Muscle of leg (tissue), 3 donors: ENCODE measurements at regions not wholly inside any gene's neighbourhood (a gene's known extent, or its start where the extent isn't known, plus 50 kb on each side); places are given as distances from the start of the nearest gene placed in this dataset.
"Not testable (repeated sequence)": the region's sequence is repeated elsewhere in the genome, so short reads cannot be mapped to it uniquely, and the experiment has no call there.

Source experiments
- DNase-seq: peaks from one replicate; pipeline ENCODE4 v3.0.0; 2013
- H3K27ac ChIP-seq: one replicate; pipeline ENCODE4 v1.5.1; 2013; ENCODE audit warnings: mild to moderate bottlenecking, low read length, control low read depth
- H3K27me3 ChIP-seq: one replicate; pipeline ENCODE4 v1.6.1; 2013; ENCODE audit warnings: low read length; ENCODE audit not compliant: control insufficient read depth, insufficient read depth
- H3K36me3 ChIP-seq: one replicate; pipeline ENCODE4 v1.6.1; 2013; ENCODE audit warnings: low read length; ENCODE audit not compliant: control insufficient read depth, insufficient read depth
- H3K4me1 ChIP-seq: one replicate; pipeline ENCODE4 v1.6.1; 2013; ENCODE audit warnings: low read length; ENCODE audit not compliant: control insufficient read depth, insufficient read depth
- H3K4me3 ChIP-seq: one replicate; pipeline ENCODE4 v1.5.1; 2013; ENCODE audit warnings: low read length, control low read depth
- H3K9me3 ChIP-seq: replicated peaks from 2 replicates; pipeline ENCODE4 v1.6.1; 2013; ENCODE audit warnings: low read depth, low read length; ENCODE audit not compliant: control insufficient read depth
- whole genome bisulfite sequencing: methylation state at CpG from one replicate; pipeline ENCODE4 v1.1.5; 2013; ENCODE audit warnings: missing lambda C conversion rate; ENCODE audit not compliant: insufficient coverage; 5-methylcytosine and 5-hydroxymethylcytosine counted together

GRCh38 chr4:60981534-60981933, 218.6 kb upstream of the ADGRL3 start:
- no peaks in the 10 kb centered on the region for H3K27me3 ChIP-seq
- no peak overlapping the region for H3K4me3 ChIP-seq
- no peaks in the 10 kb centered on the region for H3K36me3 ChIP-seq
- DNase-seq, result no peak
- no peak overlapping the region for H3K27ac ChIP-seq
- peaks cover 2% of the 10 kb centered on the region for H3K9me3 ChIP-seq
- 92% methylated on average over 3 of the region's 4 CpGs for WGBS
- H3K4me1 ChIP-seq, result no peaks in the 10 kb centered on the region

GRCh38 chr4:60989141-60989540, 211.0 kb upstream of the ADGRL3 start:
- WGBS, result no CpG with 5 or more reads among the region's 1 CpG
- peaks cover 2% of the 10 kb centered on the region for H3K9me3 ChIP-seq
- H3K27me3 ChIP-seq, result no peaks in the 10 kb centered on the region
- DNase-seq, result no peak
- H3K4me1 ChIP-seq, result no peaks in the 10 kb centered on the region
- no peak overlapping the region for H3K27ac ChIP-seq
- no peak overlapping the region for H3K4me3 ChIP-seq
- H3K36me3 ChIP-seq, result no peaks in the 10 kb centered on the region

GRCh38 chr4:60992037-60992436, 208.1 kb upstream of the ADGRL3 start:
- Histone ChIP-seq H3K4me1 (no peaks in the 10 kb centered on the region), H3K27me3 (no peaks in the 10 kb centered on the region), H3K36me3 (no peaks in the 10 kb centered on the region), H3K4me3 (no peak overlapping the region), H3K9me3 (no peaks in the 10 kb centered on the region), H3K27ac (no peak overlapping the region)
- DNase-seq, result no peak
- WGBS, result 65% methylated on average over 2 of the region's 3 CpGs

GRCh38 chr4:61003301-61003700, 196.8 kb upstream of the ADGRL3 start:
- no peak for DNase-seq
- H3K27me3 ChIP-seq, result no peaks in the 10 kb centered on the region
- H3K9me3 ChIP-seq, result no peaks in the 10 kb centered on the region
- no peak overlapping the region for H3K4me3 ChIP-seq
- no peaks in the 10 kb centered on the region for H3K4me1 ChIP-seq
- no peaks in the 10 kb centered on the region for H3K36me3 ChIP-seq
- H3K27ac ChIP-seq, result no peak overlapping the region

GRCh38 chr4:61004651-61005170, 195.4 kb upstream of the ADGRL3 start:
- Histone ChIP-seq H3K4me1 (no peaks in the 10 kb centered on the region), H3K36me3 (no peaks in the 10 kb centered on the region), H3K27me3 (no peaks in the 10 kb centered on the region), H3K27ac (no peak overlapping the region), H3K4me3 (no peak overlapping the region), H3K9me3 (no peaks in the 10 kb centered on the region)
- DNase-seq, result peak; percentile 38
- no CpG with 5 or more reads among the region's 1 CpG for WGBS

- Histone ChIP-seq H3K27ac (no peak overlapping the region), H3K36me3 (no peaks in the 10 kb centered on the region), H3K4me3 (no peak overlapping the region), H3K4me1 (no peaks in the 10 kb centered on the region), H3K27me3 (no peaks in the 10 kb centered on the region), H3K9me3 (peaks cover 2% of the 10 kb centered on the region)
- no CpG with 5 or more reads among the region's 2 CpGs for WGBS
- no peak for DNase-seq
Observed at GRCh38 chr4:61011051-61011450, 189.1 kb upstream of the ADGRL3 start.

- H3K4me3 ChIP-seq, DNase-seq, H3K9me3 ChIP-seq: not testable (repeated sequence)
Observed at GRCh38 chr4:61011936-61012335, 188.2 kb upstream of the ADGRL3 start.

GRCh38 chr4:61024610-61025009, 175.5 kb upstream of the ADGRL3 start:
- no peaks in the 10 kb centered on the region for H3K4me1 ChIP-seq
- WGBS, result no CpG with 5 or more reads among the region's 2 CpGs
- H3K27ac ChIP-seq, result no peak overlapping the region
- H3K36me3 ChIP-seq, result no peaks in the 10 kb centered on the region
- H3K9me3 ChIP-seq, result no peaks in the 10 kb centered on the region
- no peak overlapping the region for H3K4me3 ChIP-seq
- H3K27me3 ChIP-seq, result no peaks in the 10 kb centered on the region
- no peak for DNase-seq

More at GRCh38 chr4:61011936-61012335, 188.2 kb upstream of the ADGRL3 start:
- H3K36me3 ChIP-seq, H3K27ac ChIP-seq, H3K27me3 ChIP-seq, H3K4me1 ChIP-seq: not testable (repeated sequence)
- WGBS, result 95% methylated on average over 5 of the region's 5 CpGs

GRCh38 chr4:61027939-61028338, 172.2 kb upstream of the ADGRL3 start:
- no peaks in the 10 kb centered on the region for H3K4me1 ChIP-seq
- H3K27ac ChIP-seq, result no peak overlapping the region
- H3K27me3 ChIP-seq, result no peaks in the 10 kb centered on the region
- H3K4me3 ChIP-seq, result no peak overlapping the region
- no peaks in the 10 kb centered on the region for H3K36me3 ChIP-seq
- no peaks in the 10 kb centered on the region for H3K9me3 ChIP-seq
- DNase-seq, result no peak

GRCh38 chr4:61036071-61036684, 163.9 kb upstream of the ADGRL3 start:
- no peaks in the 10 kb centered on the region for H3K9me3 ChIP-seq
- DNase-seq, result no peak
- H3K4me1 ChIP-seq, result no peaks in the 10 kb centered on the region
- no peak overlapping the region for H3K4me3 ChIP-seq
- H3K27ac ChIP-seq, result no peak overlapping the region
- no CpG with 5 or more reads among the region's 4 CpGs for WGBS
- H3K27me3 ChIP-seq, result no peaks in the 10 kb centered on the region
- no peaks in the 10 kb centered on the region for H3K36me3 ChIP-seq

- Histone ChIP-seq H3K36me3 (no peaks in the 10 kb centered on the region), H3K4me1 (no peaks in the 10 kb centered on the region), H3K27me3 (no peaks in the 10 kb centered on the region), H3K27ac (no peak overlapping the region), H3K4me3 (no peak overlapping the region), H3K9me3 (no peaks in the 10 kb centered on the region)
- DNase-seq, result no peak
- WGBS, result 33% methylated on average over 1 of the region's 2 CpGs
Observed at GRCh38 chr4:61041527-61041926, 158.6 kb upstream of the ADGRL3 start.
